Activated CD4-positive, alpha-beta T cell treated with anti-CD3 and anti-CD28 coated beads, Interleukin-2, amount 50 U/mL, for 16 hours (primary cell): ENCODE measurements at regions not wholly inside any gene's neighbourhood (a gene's known extent, or its start where the extent isn't known, plus 50 kb on each side); places are given as distances from the start of the nearest gene placed in this dataset.
"Not testable (repeated sequence)": the region's sequence is repeated elsewhere in the genome, so short reads cannot be mapped to it uniquely, and the experiment has no call there.

Experiments
- DNase-seq: peaks from one replicate; pipeline ENCODE4 v3.0.0-alpha.2; 2020

DNA sequence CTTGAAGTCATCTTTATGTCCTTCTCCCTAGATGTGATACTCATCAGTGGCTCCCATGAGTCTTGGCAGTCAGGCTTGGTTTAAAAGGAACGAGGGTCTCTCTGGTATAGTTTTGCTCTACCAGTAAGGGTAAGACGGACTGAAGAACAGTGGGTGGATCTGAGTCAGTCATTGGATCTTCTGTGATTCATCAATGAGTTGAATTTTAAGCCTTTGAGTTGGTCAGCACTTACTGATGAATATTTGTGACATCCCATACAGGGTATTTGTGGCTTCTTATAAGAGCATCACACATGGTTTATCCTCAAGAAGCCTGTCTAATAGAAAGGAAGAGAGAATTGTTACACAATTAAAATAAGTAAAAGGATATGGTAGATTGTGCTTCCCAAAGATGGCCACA lies 87.3 kb upstream of the NAMPT start:
- DNase-seq: no peak

DNA sequence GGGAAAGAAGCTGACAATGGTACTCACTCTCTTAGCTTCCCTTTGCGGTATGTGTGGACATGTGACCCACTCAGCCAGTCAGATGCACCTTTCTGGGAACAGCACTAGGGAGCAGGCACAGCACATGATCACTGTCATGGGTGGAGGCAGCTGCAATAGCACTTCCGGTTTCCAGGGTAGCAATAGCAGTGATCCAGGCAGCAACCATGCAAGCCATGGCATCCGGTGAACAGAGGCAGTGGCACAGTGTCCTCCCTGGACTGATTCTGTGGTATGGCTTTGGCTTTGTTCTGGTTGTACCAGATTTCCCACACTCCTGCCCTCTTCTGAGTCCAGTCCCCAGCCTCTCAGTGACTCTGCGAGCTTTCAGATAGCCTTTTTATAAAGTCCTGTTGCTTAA lies 86.8 kb upstream of the NAMPT start:
- DNase-seq: no peak

DNA sequence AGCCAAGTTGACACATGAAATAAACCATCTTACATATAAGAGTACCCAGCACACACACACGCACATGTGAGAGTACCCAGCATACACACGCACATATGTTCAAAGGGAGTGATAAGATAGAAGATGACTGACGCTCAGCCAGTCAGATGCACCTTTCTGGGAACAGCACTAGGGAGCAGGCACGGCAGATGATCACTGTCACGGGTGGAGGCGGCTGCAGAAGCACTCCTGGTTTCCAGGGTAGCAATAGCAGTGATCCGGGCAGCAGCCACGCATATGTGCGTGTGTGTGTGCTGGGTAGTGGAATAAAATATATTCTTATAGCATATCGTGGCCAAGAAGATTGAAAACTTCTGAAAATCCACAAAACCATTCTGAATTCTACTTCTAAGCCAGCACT lies 85.8 kb upstream of the NAMPT start:
- DNase-seq: no peak

DNA sequence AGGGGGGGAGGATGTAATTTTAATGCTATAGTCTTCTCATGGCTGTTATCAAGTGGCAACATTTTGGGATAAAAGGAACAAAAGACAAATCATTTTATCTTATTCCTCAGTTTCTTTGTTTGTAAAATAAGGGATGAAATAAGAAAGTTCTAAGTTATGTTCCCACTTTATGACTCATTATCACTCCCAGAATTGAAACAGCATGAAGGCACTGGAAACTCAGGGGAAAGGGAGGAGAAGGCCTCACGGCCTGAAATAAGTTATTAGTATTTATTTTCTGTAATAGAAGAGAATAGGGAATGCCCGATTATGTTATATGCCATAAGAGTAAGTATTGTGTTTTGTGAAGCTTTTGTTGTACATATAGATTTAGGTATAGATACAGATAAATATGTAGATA lies 85.0 kb upstream of the NAMPT start:
- no peak for DNase-seq

- no peak for DNase-seq
These were observed 84.6 kb upstream of the NAMPT start for GRCh38 chr7:106369352-106369751.

DNA sequence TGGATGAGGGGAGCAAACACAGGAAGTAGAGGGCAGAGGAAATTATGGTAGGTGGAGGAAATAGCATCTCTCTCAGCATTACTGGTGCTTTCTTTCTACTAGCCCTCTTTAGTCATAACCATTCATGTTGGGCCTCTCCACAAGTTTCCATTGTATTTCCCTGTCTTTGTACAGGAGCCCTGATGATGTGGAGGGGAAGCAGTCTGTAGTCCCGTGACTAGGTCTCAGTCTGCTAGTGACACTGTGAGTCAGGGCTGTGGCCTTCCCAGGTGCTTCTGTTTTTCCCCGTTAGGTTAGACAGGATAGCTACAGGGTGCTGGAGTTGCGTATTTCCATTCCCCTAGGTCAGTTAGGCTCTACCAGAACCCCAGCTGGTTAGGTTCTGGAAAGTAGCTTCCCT lies 82.9 kb upstream of the NAMPT start:
- no peak for DNase-seq

GRCh38 chr7:106367018-106367420 lies 82.2 kb upstream of the NAMPT start:
- DNase-seq: no peak

DNA sequence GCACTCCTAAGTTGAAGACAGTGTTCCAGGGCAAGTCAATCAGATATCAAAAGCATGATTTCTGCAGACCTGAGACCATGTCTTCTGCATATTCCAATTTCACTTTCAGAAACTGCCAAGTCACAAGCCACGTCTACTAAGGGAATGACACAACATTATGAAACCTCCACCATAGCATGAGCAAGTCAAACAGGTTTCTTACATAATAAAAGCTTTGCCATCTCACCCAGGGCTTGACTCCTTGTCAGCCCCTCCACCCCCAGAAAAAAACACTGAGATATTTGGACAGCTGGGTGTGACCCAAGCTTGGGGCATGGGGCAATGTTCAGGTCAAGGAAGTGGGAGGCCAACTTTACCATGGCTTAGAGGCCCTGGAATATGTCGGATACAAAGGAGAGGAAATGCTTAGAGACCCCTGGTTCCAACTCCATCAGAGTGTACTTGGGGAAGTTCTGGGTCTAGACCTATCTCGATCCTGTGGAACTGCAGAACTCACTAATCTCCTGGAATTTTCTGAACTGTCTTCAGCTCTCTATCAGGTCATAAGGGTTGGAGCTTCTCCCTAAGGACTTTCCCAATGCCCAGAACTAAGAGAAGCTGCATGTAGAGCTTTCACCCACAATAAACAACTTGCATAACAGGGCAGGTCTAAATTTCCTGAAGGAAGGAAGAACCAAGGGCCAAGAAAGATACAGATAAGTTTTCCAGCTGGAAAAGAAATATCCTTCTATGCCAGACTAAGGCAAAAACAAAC lies 80.6 kb upstream of the NAMPT start:
- peak; percentile 57 for DNase-seq

DNA sequence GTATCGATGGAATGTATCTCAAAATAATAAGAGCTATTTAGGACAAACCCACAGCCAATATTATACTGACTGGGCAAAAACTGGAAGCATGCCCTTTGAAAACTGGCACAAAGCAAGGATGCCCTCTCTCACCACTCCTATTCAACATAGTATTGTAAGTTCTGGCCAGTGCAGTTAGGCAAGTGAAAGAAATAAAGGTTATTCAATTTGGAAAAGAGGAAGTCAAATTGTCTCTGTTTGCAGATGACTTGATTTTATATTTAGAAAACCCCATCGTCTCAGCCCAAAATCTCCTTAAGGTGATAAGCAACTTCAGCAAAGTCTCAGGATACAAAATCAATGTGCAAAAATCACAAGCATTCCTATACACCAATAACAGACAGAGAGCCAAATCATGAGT lies 77.7 kb upstream of the NAMPT start:
- DNase-seq: not testable (repeated sequence)

- DNase-seq: no peak
These were observed 73.4 kb upstream of the NAMPT start for GRCh38 chr7:106358103-106358663.

- no peak for DNase-seq
These were observed 72.9 kb upstream of the NAMPT start for GRCh38 chr7:106357675-106358074.

GRCh38 chr7:106354822-106355221 lies 70.0 kb upstream of the NAMPT start:
- DNase-seq: no peak

GRCh38 chr7:106353944-106354343 lies 69.2 kb upstream of the NAMPT start:
- no peak for DNase-seq

GRCh38 chr7:106348231-106348630 lies 63.4 kb upstream of the NAMPT start:
- DNase-seq: no peak

DNA sequence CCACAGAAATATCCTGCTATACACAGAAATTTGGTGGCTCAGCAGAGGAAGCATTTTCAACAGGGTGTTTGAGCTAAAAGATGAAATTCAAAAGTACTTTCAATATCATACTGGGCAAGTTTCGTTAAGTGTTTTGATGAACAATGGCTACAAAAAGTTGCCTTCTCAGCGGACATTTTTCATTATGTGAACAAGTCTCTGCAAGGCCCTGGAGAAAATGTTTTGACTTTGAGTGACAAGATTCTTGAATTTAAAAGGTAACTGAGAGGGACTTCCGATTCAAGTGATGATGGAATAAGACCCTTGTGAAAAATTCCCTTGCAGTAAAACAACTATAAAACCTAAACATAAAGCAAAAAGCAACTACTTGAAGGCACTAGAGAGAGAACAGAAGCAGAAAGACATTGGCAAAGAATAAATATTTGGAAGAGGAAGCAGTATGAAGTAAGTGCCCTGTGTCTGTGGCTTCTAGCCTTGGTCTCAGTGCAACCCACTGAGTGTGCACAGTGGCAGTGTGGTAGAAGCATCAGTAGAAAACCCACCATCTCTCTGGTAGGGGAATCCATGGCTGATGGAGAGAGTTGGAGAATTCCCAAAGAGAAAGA lies 62.5 kb upstream of the NAMPT start:
- DNase-seq: peak; percentile 57

DNA sequence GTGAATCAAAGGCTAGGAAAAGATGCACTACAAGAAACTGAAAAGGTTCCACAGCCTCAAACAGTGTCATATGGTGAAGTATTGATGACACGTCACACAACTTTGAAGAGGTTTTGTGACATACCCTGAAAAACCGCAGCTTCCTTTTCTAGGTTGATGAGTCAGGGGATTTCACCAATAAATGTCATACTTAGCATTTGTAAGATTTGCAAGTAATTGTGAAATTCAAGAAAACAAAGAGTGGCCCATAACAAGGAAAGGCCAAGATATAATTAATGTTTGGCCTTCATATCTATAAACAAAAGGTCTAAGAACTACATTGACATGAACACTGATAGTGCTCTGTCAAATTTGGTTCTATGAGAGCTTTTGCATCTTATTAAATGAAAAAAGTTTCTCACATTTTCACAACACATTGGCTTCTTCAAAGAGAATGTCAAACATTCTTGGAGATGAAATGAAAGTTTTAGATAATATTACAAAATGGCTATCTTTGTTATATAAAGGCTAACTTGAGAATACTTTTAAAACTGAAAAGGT lies 62.0 kb upstream of the NAMPT start:
- peak; percentile 95 for DNase-seq

- DNase-seq: no peak
These were observed 61.4 kb upstream of the NAMPT start for GRCh38 chr7:106346167-106346677.

DNA sequence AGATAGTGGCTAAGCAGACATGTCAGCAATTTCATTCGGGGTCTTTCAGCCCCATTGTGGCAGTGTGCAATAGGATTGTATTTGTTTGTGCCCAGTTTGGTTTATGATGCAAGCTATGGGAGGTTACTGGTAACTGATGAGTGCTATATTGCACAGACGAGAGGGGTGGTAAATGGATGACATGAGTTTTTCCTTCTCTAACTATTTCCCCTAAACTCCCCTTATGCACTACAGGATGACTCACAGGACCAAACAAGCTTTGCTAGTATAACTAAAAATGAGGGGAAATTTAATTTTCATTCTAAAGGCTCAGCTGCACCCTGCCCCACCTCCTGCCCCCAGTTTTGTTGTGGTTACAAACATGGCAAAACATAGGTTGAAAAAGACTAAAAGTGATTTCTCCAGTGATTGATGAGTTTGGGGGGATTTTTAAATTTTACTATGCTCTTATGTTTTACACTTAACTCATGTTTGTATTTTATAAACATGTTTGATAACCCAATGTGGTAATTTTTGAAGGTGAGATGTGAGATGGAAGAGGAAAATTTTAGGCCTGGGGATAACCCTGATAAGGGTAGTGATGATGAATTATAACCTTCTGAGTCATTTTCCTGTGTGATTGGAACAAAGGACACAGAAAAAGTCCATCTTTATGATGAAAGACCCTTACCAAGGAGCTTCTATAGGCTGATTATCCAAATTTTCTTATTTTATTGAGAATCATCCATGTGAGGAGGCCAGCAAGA lies 60.8 kb upstream of the NAMPT start:
- DNase-seq: peak; percentile 81

GRCh38 chr7:106344861-106345260 lies 60.1 kb upstream of the NAMPT start:
- DNase-seq: peak; percentile 33

DNA sequence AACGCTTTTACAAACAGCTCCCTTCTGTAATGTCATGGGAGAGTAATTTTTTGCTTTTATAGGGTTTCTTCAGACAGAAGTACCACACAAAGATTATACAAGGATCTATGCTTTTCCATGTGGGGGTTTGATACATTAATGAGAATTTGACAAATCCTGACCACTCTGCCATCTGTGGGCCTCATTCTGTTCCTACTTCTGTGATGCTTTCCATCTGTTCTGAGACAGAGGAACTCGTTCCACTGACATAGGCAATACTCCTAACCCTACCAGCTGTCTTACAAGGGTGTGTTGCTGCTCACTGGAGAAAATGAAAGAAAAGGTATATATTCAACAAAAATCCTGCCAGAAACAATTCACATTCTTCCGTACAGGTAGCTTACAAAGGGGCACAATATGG lies 59.4 kb upstream of the NAMPT start:
- DNase-seq: no peak

GRCh38 chr7:106342049-106342448 lies 57.3 kb upstream of the NAMPT start:
- not testable (repeated sequence) for DNase-seq

GRCh38 chr7:106340247-106340596 lies 55.4 kb upstream of the NAMPT start:
- not testable (repeated sequence) for DNase-seq

DNA sequence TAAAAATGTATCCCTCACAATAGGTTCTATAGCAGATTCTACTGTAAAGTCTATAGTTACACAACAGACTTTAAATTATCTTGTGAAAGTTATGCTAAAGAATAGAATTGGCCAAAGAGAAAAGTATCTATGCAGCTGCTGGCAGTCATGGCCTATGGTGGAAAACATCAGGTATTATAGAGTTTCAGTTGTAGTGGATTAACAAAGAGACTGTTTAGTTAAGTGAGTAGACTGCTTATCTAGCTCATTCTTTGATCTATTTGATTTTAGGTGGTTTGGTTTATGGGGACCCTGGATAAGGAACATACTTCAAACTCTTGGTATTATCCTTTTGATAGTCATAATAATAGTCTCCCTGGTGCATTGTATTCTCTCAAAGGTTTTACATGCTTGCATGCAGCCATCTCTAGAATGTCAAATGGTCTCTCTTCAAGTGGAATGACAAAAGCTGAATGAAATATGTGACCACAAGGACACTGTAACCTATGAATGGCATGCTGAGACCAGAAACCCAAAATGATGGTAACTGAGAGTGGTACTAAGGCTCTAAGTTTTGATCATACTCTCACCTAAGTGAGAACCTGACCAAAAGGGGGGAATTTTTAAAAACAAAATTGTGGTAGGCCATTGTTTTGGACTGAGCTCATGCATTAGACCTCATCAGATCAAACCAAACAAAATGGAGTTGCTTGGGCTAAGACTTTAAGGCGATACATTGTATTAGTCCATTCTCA lies 54.9 kb upstream of the NAMPT start:
- peak; percentile 45 for DNase-seq
